IPS-NIHi11 (cell line): ENCODE measurements at regions not wholly inside any gene's neighbourhood (a gene's known extent, or its start where the extent isn't known, plus 50 kb on each side); places are given as distances from the start of the nearest gene placed in this dataset.

Experiments
- DNase-seq: peaks from one replicate; pipeline ENCODE4 v3.0.0; 2012; ENCODE audit warnings: mixed read lengths, low spot score

DNA sequence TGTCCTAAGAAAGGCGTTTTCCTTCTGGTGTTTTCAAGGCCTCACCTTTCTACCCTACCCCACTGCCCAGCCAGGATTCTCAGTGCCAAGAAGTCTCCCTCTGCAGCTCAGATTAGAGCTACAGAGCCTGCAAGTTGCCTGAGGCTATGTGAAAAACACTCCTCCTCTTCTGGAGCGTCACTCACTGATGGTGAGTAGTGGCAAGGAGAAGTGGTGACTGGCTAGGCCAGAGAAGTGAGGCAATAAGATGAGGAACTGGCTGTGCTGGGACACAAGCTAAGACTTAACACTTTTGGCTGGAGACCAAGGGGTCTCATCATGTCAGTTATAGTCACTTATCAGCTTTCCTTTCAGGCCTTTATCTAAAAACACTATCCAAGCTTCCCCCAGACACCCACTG lies 86.7 kb upstream of the PRKAR2B start:
- DNase-seq: no peak

DNA sequence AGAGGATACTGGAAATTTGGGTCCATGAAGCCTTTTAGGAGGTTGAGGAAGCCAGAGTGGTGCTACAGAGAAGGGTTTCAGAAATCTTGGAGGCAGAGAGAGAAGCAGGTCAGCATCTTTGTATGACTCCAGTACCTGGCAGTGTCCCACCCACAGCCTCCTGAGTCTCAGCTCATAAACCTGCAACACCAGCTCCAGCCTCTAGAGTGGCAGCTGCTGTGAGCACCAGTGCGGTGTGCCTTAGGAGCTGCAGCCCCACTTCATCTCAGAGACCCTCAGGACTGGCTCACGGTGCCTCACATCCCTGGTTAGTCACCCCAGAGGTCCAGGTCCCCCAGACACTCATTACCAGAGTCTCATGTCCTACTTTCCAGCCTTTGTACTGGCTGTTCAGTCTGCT lies 84.8 kb upstream of the PRKAR2B start:
- DNase-seq: peak; percentile 50

DNA sequence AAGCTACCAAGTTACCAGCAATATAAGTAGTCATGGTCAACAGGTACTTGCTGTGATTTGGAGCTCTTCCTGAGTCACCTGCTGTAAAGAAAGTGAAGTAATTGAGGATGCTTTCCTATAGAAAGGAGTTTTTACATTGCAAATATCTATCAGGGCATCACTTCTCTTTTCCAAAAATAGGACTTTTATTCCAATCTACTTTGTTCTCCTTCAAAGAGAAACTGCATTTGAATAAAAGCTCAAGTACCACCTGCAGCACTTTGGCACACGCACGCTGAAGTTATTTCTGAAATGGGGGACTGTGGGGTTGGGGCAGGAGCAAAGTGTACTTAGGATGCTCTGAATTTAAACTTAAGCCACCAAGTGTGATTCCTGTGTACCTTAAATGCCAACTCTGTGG lies 81.8 kb upstream of the PRKAR2B start:
- DNase-seq: no peak

DNA sequence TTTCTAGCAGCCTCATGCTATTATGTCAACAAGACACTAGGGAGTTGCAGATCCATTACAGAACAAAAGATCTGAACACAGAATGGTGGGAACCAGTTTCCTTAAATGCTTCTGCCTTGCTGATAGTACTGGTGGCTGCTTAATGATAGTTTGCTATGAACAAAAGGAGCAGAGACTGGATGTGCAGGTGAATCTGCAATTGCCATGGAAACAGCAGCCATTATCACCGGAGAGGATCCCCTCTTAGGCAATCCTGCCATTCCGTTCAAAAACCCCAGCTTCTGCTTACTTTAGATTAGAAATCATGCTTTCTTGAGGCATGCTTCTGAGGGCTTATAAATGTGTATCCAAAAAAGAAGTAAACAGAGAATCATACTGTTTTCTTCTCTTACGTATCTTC lies 80.0 kb upstream of the PRKAR2B start:
- DNase-seq: no peak

DNA sequence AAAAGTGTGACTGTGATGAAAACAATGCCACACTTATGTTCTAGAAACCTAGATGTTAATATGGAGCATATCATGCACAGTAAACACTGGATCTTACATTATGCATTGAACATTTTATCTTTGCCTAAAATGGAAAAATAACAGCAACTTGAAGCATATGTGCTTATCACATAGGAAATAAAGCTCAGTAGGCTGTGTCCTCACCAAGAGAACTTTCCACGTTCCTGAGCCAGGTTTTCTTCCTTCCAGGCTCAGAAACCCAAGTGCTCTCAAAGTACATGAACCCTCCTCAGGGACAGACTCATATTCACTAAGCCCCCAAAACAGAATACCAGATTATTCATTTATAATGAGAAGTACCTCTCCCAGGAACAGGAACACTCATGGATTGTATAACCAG lies 79.4 kb upstream of the PRKAR2B start:
- no peak for DNase-seq

DNA sequence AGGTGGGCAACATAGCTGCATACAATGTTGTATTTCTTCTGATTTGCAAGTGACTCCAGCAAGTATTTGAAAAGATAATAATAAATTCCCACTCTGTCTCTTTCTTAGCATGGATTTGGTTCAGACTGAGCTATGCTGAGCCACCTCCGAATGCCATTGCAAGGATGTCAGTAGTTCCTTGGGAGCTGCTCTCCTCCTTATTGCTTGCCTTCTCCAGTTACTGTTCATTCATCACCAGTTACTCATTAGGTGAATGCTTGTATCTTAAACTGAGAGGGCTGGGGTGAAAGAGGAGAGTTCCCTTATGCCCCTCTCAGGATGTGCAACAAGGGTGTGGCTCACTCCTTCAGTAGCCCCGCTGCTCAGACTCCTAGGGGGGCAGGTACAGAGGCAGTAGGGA lies 78.4 kb upstream of the PRKAR2B start:
- no peak for DNase-seq

DNA sequence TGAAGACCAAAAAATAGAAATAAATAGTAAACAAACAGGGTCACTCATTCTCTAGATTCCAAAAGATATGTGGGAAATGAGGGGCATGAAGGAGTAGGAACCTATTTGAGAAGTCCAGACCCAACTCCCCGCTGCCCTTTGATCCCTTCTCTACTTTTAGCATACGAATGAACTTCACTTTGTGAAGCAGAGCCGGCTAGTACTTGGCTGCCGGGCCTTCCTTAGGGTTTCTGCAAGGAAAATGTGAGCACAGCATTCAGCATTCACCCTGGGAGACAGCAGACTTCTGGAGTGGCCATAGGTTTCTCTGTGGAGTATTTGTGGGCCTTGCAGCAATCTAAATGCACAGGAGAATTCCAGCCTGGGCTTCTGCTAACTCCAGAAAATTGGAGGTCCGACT lies 76.3 kb upstream of the PRKAR2B start:
- no peak for DNase-seq

DNA sequence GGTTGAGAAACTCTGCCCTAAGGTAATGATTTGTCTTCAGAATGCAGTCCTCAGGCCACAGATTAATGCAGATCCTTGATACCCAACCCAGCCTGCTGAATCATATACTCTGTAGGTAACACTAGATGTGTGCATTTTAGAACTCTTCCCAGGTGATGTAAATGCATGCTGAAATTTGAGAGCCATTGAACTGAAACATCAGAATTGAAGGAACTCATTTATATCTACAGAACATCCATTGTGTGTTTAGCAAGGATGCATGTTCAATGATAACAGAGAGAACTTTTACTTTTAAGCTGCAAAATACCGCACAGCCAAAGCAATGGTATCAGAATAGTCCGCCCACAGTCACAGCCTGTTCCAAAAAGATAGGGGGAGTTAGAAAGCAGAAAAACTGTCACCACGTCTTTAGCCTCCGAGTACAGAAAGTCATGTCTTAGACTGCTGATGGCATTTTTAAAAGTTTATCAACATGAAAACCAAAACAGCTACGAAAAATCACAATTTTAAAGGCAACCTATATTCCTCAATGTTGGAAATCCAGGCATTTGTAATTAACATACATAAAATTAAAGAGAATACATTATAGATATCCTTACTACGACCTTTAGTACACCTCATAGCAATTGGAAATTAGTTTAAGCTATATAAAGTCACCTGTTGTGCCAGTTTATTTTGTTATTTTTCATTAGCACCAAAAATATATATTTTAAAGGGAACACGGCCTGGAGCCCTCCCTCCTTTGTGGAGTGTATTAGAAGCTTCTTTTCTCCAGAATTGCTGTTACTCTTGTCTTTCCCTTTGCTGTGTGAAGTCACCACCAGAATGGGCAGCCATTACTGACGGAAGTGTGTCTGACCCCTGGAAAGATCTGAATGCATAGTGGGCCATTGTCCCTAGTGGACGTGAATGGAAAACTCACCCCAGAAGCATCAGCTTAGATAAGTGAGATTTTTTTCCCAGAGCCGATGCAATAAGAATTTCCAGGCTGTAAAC lies 65.8 kb upstream of the PRKAR2B start:
- no peak for DNase-seq

DNA sequence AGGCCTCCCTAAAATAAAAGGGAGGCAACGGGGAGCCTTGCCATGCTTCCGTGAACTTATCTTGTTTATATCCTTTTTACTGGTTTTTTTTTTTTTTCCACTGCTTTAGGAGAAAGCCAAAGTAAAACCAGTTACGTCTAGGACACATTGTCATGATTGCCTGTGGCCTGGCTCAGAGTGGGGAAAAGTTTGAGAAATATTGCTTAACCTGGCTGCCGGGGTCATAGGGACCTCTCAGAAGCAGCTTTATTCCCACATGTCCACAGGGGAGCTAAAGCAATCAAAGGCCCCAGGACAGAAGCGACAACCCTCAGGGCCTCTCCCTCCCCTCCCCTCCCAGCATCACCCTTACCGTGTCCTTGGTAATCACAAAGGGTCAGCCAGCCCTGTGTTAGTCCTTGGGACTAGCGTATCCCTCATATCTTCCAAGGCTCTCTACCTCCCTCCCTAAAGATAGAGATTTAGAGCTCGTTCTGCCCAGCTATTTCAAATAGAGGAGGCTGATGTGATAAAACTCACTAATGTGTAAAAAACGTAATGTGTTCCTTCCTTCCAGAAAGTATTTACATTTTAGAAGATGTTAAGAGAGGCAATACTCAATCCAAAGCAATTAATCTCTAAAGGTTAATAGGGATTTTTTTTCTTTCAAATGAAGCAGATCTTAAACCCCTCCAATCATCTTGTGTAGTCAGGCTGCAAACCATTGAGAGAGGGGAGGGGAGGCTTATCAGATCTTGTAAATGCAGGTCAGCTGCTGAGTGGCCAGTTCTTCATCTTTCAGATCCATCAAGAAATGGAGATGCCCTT lies 64.8 kb upstream of the PRKAR2B start:
- peak; percentile 38 for DNase-seq

DNA sequence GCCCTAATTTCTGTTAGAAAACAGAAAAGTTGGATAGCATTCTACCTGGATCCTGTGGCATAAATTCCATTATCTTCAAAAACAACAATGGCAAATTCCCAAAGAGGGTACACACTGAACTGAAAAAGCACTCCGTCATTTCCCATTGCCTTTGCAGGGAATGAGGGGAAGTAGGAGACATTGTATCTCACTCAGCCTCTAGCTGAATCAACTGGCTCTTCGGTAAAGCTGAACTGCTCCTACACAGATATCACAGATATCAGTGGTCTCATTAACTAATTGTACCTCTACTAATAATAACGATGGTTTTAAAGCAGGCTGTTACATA lies 64.2 kb upstream of the PRKAR2B start:
- no peak for DNase-seq

DNA sequence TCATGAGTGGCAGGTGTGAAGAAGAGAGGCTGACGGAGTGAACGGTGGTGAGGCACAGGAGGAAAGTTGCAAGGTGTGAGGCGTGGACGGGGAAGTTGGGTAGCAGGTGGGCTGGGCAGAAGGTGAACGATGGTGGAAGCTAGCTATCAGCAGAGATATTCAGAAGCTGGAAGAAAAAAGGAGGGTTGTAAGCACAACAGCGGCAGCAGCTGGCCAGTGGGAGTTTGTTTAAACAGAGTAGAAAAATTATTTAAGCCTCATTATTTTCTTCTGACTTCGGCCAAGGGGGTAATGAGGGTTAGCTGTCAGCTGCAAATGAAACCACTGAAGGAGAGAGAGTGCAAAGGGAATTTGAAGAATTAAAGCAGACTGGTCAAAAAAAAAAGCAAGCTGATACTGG lies 62.1 kb upstream of the PRKAR2B start:
- no peak for DNase-seq

DNA sequence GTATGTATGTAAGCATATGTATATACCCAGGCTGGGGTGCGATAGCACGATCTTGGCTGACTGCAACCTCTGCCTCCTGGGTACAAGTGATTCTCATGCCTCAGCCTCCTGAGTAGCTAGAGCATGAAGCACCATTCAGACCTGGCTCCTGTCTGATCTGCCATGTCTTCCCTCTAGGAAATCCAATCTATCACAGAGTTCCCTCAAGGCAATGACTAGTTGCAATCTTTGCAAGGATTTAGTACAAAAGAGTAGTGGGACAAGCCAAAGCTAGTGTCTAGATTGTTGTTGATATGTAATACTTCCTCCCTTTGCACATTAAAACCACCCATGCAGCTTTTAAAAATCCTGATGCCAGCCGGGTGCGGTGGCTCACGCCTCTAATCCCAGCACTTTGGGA lies 60.5 kb upstream of the PRKAR2B start:
- DNase-seq: no peak

DNA sequence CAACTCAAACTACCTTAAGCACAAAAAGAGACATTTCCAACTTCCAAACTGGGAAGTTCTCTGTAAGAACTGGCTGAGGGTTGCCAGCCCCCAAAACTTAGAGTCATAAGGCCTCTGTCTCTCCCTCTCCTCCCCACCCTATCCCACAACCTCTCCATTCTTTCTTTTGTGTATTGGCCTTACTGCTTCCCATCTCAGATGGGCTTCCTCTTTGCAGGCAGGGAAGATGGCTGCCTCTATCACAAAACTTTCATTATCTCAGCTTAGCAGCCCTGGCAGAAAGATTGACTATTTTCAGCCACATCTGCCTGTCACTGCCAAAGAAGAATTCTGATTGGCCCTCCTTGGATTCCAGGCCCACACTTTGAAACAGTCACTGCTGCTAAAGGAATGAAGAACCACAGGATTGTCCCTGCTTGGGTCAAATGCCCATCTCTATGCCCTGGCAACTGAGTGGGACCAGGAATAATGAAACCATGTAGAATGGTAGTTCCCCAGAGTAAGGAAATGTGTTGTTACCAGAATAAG lies 58.0 kb upstream of the PRKAR2B start:
- DNase-seq: no peak

DNA sequence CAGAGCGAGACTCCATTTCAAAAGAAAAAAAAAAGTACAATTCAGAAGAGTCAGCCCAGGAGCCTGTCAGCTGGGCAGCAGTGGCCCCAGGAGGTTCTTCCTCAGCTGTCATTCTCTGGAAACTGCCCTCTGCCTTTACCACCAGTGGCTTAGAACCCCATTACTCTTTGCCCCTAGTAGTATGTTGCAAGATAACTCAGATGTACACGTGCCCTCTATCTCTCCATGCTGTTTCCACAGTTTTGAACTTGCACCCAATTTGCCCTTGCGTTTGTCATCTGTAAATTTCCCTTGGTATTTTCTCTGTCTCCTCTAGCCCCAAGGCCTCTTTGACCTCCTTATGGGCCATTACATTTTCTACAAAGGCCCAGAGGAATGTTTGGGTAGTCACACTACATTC lies 56.7 kb upstream of the PRKAR2B start:
- DNase-seq: no peak

DNA sequence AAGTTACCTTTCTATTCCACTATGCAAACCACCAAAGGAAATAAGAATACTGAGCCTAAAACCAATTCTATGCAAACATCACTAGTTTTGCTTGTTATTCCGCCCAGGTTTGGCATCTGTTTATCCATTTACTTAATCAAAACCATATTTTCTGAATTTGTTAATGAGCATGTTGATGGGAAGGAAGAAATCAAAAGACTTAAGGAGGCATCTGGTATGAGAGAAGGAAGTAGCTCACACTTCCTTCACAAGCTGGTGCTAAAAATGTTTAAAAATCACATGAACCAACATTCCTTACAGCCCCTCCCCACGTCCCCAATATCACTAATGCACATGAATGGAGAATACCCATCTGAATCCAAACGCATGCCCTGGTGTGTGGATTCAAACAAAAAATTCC lies 52.0 kb upstream of the PRKAR2B start:
- no peak for DNase-seq
